Mesenchymal stem cell (in vitro differentiated cells and primary cell): ENCODE measurements at regions not wholly inside any gene's neighbourhood (a gene's known extent, or its start where the extent isn't known, plus 50 kb on each side); places are given as distances from the start of the nearest gene placed in this dataset.

Source experiments
- DNase-seq: peaks from one replicate; pipeline ENCODE4 v3.0.0-alpha.2; 2013
- H2AFZ ChIP-seq: one replicate; pipeline ENCODE4 v1.6.1; 2013; ENCODE audit warnings: low read depth, mild to moderate bottlenecking, control low read depth, inconsistent platforms, low read length, moderate library complexity
- H2AK5ac ChIP-seq: 2 replicates; pipeline ENCODE4 v1.6.1; 2013; ENCODE audit warnings: low read length, moderate library complexity, mild to moderate bottlenecking, inconsistent platforms; ENCODE audit not compliant: severe bottlenecking
- H2BK120ac ChIP-seq: one replicate; pipeline ENCODE4 v1.6.1; 2013; ENCODE audit warnings: low read depth, mild to moderate bottlenecking, inconsistent platforms, low read length, moderate library complexity
- H2BK12ac ChIP-seq, 2 experiments: one replicate each; pipeline ENCODE4 v1.6.1; 2013; ENCODE audit warnings: inconsistent platforms in 2 of 2, low read length in 2 of 2, mild to moderate bottlenecking in 2 of 2, moderate library complexity in 2 of 2, control low read depth in 1 of 2
- H2BK15ac ChIP-seq: one replicate; pipeline ENCODE4 v1.6.1; 2013; ENCODE audit warnings: mild to moderate bottlenecking, low read depth, inconsistent platforms; ENCODE audit not compliant: poor library complexity, severe bottlenecking
- H2BK5ac ChIP-seq: 2 replicates; pipeline ENCODE4 v1.6.1; 2013; ENCODE audit warnings: low read depth, mild to moderate bottlenecking, low read length, control low read depth, inconsistent platforms; ENCODE audit not compliant: poor library complexity, severe bottlenecking
- H3K14ac ChIP-seq, 2 experiments: one replicate each; pipeline ENCODE4 v1.6.1; 2013; ENCODE audit warnings: inconsistent platforms in 2 of 2, low read length in 2 of 2, control low read depth in 1 of 2, mild to moderate bottlenecking in 1 of 2, moderate library complexity in 1 of 2
- H3K18ac ChIP-seq, 2 experiments: one replicate each; pipeline ENCODE4 v1.6.1; 2013; ENCODE audit warnings: inconsistent platforms in 2 of 2, low read length in 2 of 2, control low read depth in 1 of 2, low read depth in 1 of 2, mild to moderate bottlenecking in 1 of 2
- H3K23ac ChIP-seq, 2 experiments: one replicate each; pipeline ENCODE4 v1.6.1; 2013; ENCODE audit warnings: inconsistent platforms in 2 of 2, low read length in 2 of 2, mild to moderate bottlenecking in 2 of 2, moderate library complexity in 2 of 2, control low read depth in 1 of 2
- H3K27ac ChIP-seq: 2 replicates; pipeline ENCODE4 v1.5.1; 2013; ENCODE audit warnings: mild to moderate bottlenecking, moderate library complexity, low read length, control low read depth, inconsistent platforms; ENCODE audit not compliant: poor library complexity, severe bottlenecking
- H3K27me3 ChIP-seq, 2 experiments: 2 replicates each; pipeline versions ENCODE4 v1.6.1 to v1.7.0; 2013; ENCODE audit warnings: low read length in 2 of 2, mild to moderate bottlenecking in 2 of 2, moderate library complexity in 2 of 2, control low read depth in 1 of 2, inconsistent platforms in 1 of 2; ENCODE audit not compliant: control insufficient read depth in 1 of 2, insufficient read depth in 1 of 2
- H3K36me3 ChIP-seq, 2 experiments: 2 replicates each; pipeline versions ENCODE4 v1.6.1 to v1.7.0; 2013; ENCODE audit warnings: low read length in 2 of 2, control low read depth in 1 of 2, inconsistent platforms in 1 of 2, low read depth in 1 of 2, mild to moderate bottlenecking in 1 of 2; ENCODE audit not compliant: insufficient read depth in 2 of 2, control insufficient read depth in 1 of 2
- H3K4ac ChIP-seq, 2 experiments: one replicate each; pipeline ENCODE4 v1.6.1; 2013; ENCODE audit warnings: inconsistent platforms in 2 of 2, low read length in 2 of 2, mild to moderate bottlenecking in 2 of 2, moderate library complexity in 2 of 2, control low read depth in 1 of 2, low read depth in 1 of 2
- H3K4me1 ChIP-seq: 2 replicates; pipeline ENCODE4 v1.6.1; 2013; ENCODE audit warnings: low read depth, low read length, control low read depth; ENCODE audit not compliant: control insufficient read depth, insufficient read depth
- H3K4me2 ChIP-seq: 2 replicates; pipeline ENCODE4 v1.6.1; 2013; ENCODE audit warnings: low read length, mild to moderate bottlenecking, inconsistent platforms; ENCODE audit not compliant: poor library complexity, severe bottlenecking
- H3K4me3 ChIP-seq, 2 experiments: 2 replicates each; pipeline versions ENCODE4 v1.5.1 to v1.7.0; 2013; ENCODE audit warnings: low read length in 2 of 2, mild to moderate bottlenecking in 2 of 2, control low read depth in 1 of 2, low read depth in 1 of 2; ENCODE audit not compliant: insufficient read depth in 1 of 2
- H3K79me1 ChIP-seq: replicated peaks from 2 replicates; pipeline ENCODE4 v1.6.1; 2013; ENCODE audit warnings: mild to moderate bottlenecking, control low read depth, low read length, inconsistent platforms; ENCODE audit not compliant: poor library complexity, severe bottlenecking
- H3K9ac ChIP-seq: 2 replicates; pipeline ENCODE4 v1.7.0; 2013; ENCODE audit warnings: mild to moderate bottlenecking, low read length, moderate library complexity
- H3K9me3 ChIP-seq: 2 replicates; pipeline ENCODE4 v1.7.0; 2013; ENCODE audit warnings: mild to moderate bottlenecking, low read length; ENCODE audit not compliant: control insufficient read depth
- H4K8ac ChIP-seq: one replicate; pipeline ENCODE4 v1.6.1; 2013; ENCODE audit warnings: inconsistent platforms, mild to moderate bottlenecking, low read length, moderate library complexity
- H4K91ac ChIP-seq: one replicate; pipeline ENCODE4 v1.6.1; 2013; ENCODE audit warnings: mild to moderate bottlenecking, low read length, inconsistent platforms
- WGBS: methylation state at CpG from one replicate; pipeline ENCODE4 v1.1.7; 2013; ENCODE audit warnings: mixed read lengths; 5-methylcytosine and 5-hydroxymethylcytosine counted together

- Histone ChIP-seq H3K27me3 (peaks cover 0 to 9% of the 10 kb centered on the region in 2 experiments), H2BK120ac (no peak overlapping the region), H3K14ac (no peak overlapping the region), H3K9ac (no peak overlapping the region), H4K8ac (no peak overlapping the region), H3K4me3 (no peak overlapping the region), H2BK15ac (no peak overlapping the region), H3K27ac (no peak overlapping the region), H3K23ac (no peak overlapping the region), H3K4me2 (no peak overlapping the region), H3K4me1 (peaks cover 1% of the 10 kb centered on the region), H3K36me3 (no peaks in the 10 kb centered on the region), H3K4ac (no peak overlapping the region), H2BK12ac (no peak overlapping the region), H3K79me1 (no peaks in the 10 kb centered on the region), H2AK5ac (no peak overlapping the region), H2AFZ (no peak overlapping the region), H4K91ac (no peak overlapping the region), H2BK5ac (no peak overlapping the region), H3K9me3 (no peaks in the 10 kb centered on the region), H3K18ac (no peak overlapping the region)
- DNase-seq: no peak
- WGBS: 75% methylated on average over 1 of the region's 1 CpG
These were observed 103.6 kb upstream of the OR9G4 start for GRCh38 chr11:56852131-56852530.

- Histone ChIP-seq H2BK5ac (no peak overlapping the region), H2AK5ac (no peak overlapping the region), H3K18ac (no peak overlapping the region), H3K4me2 (no peak overlapping the region), H4K91ac (no peak overlapping the region), H3K9ac (no peak overlapping the region), H3K4ac (no peak overlapping the region), H3K4me3 (no peak overlapping the region), H2BK120ac (no peak overlapping the region), H3K79me1 (no peaks in the 10 kb centered on the region), H2BK15ac (no peak overlapping the region), H2AFZ (no peak overlapping the region), H3K27ac (no peak overlapping the region), H3K23ac (no peak overlapping the region), H3K4me1 (peaks cover 1% of the 10 kb centered on the region), H3K14ac (no peak overlapping the region), H3K36me3 (no peaks in the 10 kb centered on the region), H4K8ac (no peak overlapping the region), H2BK12ac (no peak overlapping the region), H3K9me3 (no peaks in the 10 kb centered on the region), H3K27me3 (peaks cover 0 to 18% of the 10 kb centered on the region in 2 experiments)
- no peak for DNase-seq
- 100% methylated on average over 1 of the region's 2 CpGs for WGBS
These were observed 101.4 kb upstream of the OR9G4 start for GRCh38 chr11:56849852-56850251.

- no peak overlapping the region for H3K14ac ChIP-seq
- H2BK15ac ChIP-seq: no peak overlapping the region
- H3K9me3 ChIP-seq: no peaks in the 10 kb centered on the region
- H4K91ac ChIP-seq: no peak overlapping the region
- no peak overlapping the region for H3K4me2 ChIP-seq
- H3K9ac ChIP-seq: no peak overlapping the region
- H2BK120ac ChIP-seq: no peak overlapping the region
- H3K23ac ChIP-seq: no peak overlapping the region
- no peak overlapping the region for H3K4ac ChIP-seq
- no peak overlapping the region for H2BK12ac ChIP-seq
- H3K36me3 ChIP-seq: no peaks in the 10 kb centered on the region
- H3K4me3 ChIP-seq: no peak overlapping the region
- H2BK5ac ChIP-seq: no peak overlapping the region
- peaks cover 1% of the 10 kb centered on the region for H3K4me1 ChIP-seq
- no peak overlapping the region for H2AFZ ChIP-seq
- H3K27ac ChIP-seq: no peak overlapping the region
- no peak overlapping the region for H4K8ac ChIP-seq
- no peak for DNase-seq
- H3K79me1 ChIP-seq: no peaks in the 10 kb centered on the region
- H3K27me3 ChIP-seq: peaks cover 0 to 18% of the 10 kb centered on the region in 2 experiments
- H2AK5ac ChIP-seq: no peak overlapping the region
- H3K18ac ChIP-seq: no peak overlapping the region
These were observed 100.8 kb upstream of the OR9G4 start for GRCh38 chr11:56849250-56849649.

GRCh38 chr11:56848141-56848809 is 99.8 kb upstream of the OR9G4 start:
- 86% methylated on average over 4 of the region's 8 CpGs for WGBS
- no peaks in the 10 kb centered on the region for H3K79me1 ChIP-seq
- H3K23ac ChIP-seq: no peak overlapping the region
- H3K14ac ChIP-seq: no peak overlapping the region
- H3K9ac ChIP-seq: no peak overlapping the region
- no peak overlapping the region for H3K27ac ChIP-seq
- no peak overlapping the region for H2AK5ac ChIP-seq
- no peak for DNase-seq
- H2BK5ac ChIP-seq: no peak overlapping the region
- no peak overlapping the region for H3K4ac ChIP-seq
- no peaks in the 10 kb centered on the region for H3K36me3 ChIP-seq
- no peak overlapping the region for H2BK120ac ChIP-seq
- no peak overlapping the region for H3K4me3 ChIP-seq
- H4K8ac ChIP-seq: no peak overlapping the region
- H3K27me3 ChIP-seq: peaks cover 0 to 18% of the 10 kb centered on the region in 2 experiments
- no peak overlapping the region for H3K18ac ChIP-seq
- H3K4me1 ChIP-seq: peaks cover 1% of the 10 kb centered on the region
- H2BK15ac ChIP-seq: no peak overlapping the region
- no peaks in the 10 kb centered on the region for H3K9me3 ChIP-seq
- no peak overlapping the region for H3K4me2 ChIP-seq
- no peak overlapping the region for H4K91ac ChIP-seq
- no peak overlapping the region for H2BK12ac ChIP-seq
- no peak overlapping the region for H2AFZ ChIP-seq
